ENCODE measurements at regions not wholly inside any gene's neighbourhood (a gene's known extent, or its start where the extent isn't known, plus 50 kb on each side); places are given as distances from the start of the nearest gene placed in this dataset.

GRCh38 chr6:169324656-169325459 is 71.2 kb upstream of the THBS2 start:
- Histone ChIP-seq H3K27me3 (no peaks in the 10 kb centered on the region), H3K36me3 (no peaks in the 10 kb centered on the region), H3K4me3 (no peak overlapping the region), H3K9me3 (0 out of 2 replicates have a peak, but pooled peaks cover 6% of the 10 kb centered on the region)
- no peak for DNase-seq

GRCh38 chr6:169324086-169324485 is 70.4 kb upstream of the THBS2 start:
- no peak for DNase-seq

DNA sequence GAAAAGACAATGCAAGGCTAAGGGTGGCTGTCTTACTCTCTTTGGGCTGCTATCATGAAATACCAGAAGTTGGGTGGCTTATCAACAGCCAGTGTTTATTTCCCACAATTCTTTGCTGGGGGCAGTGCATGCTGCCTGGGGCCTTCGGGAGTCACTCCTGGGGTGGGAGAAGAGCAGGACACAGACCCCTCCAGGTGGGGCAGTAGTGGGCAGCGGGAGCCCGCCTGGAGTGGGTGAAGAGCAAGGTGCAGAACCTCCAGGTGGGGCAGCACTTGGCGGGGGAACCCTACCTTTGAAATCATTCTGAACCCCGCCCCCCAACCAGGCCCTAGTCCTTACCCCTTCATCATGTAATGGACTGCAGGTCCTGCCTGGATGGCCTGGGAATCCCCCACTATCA is 69.6 kb upstream of the THBS2 start:
- no peaks in the 10 kb centered on the region for H3K27me3 ChIP-seq
- H3K4me3 ChIP-seq: no peak overlapping the region
- H3K9me3 ChIP-seq: 0 out of 2 replicates have a peak, but pooled peaks cover 6% of the 10 kb centered on the region
- H3K36me3 ChIP-seq: no peaks in the 10 kb centered on the region
- DNase-seq: no peak

More at GRCh38 chr6:169324086-169324485, 70.4 kb upstream of the THBS2 start:
- Histone ChIP-seq H3K27me3 (no peaks in the 10 kb centered on the region), H3K9me3 (0 out of 2 replicates have a peak, but pooled peaks cover 6% of the 10 kb centered on the region), H3K36me3 (no peaks in the 10 kb centered on the region), H3K4me3 (no peak overlapping the region)

- no peaks in the 10 kb centered on the region for H3K36me3 ChIP-seq
- H3K4me3 ChIP-seq: no peak overlapping the region
- no peak for DNase-seq
- H3K27me3 ChIP-seq: no peaks in the 10 kb centered on the region
- H3K9me3 ChIP-seq: 0 out of 2 replicates have a peak, but pooled peaks cover 6% of the 10 kb centered on the region
Observed at GRCh38 chr6:169321546-169321945, 67.9 kb upstream of the THBS2 start.

GRCh38 chr6:169320013-169320412 is 66.4 kb upstream of the THBS2 start:
- Histone ChIP-seq H3K36me3 (no peaks in the 10 kb centered on the region), H3K9me3 (0 out of 2 replicates have a peak, but pooled peaks cover 6% of the 10 kb centered on the region), H3K27me3 (no peaks in the 10 kb centered on the region), H3K4me3 (no peak overlapping the region)
- DNase-seq: no peak

DNA sequence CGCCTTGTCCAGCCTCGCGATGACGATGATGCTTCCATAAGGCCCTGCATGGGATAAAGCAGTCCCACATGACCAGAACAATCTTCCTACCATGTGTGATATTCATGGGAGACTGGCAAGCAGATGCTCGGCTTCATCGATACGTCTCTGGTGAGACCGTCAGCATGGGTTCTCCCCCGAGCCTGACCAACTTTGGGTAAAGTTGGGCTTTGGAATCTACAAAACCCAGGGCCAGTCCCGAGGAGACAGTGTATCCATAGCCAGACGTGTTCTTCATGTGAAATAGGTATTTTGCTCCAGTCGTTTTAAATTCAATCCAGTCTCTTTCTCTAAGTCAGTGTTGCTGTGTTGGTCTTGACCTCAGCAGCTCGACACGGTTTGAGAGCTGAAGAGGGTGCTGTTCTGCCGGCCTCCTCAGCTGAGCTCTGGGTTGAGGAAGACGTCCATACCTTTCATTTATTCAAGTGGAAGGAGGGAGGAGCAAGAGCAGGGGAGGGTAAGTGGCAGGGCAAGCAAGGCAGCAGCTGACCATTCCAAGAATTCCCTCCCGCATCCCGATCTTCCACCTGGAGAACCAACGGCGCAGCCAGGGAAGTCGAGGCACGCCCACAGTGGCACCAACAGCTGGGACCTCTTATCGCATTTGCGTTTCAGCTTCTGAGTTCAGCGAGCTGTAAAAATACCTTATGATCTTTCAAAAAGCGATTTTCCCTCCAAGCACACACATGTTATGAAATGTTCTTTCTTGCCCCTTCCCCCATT is 64.0 kb upstream of the THBS2 start:
- no peaks in the 10 kb centered on the region for H3K9me3 ChIP-seq
- H3K27me3 ChIP-seq: no peaks in the 10 kb centered on the region
- H3K4me3 ChIP-seq: no peak overlapping the region
- DNase-seq: no peak
- H3K36me3 ChIP-seq: no peaks in the 10 kb centered on the region

- Histone ChIP-seq H3K27me3 (no peaks in the 10 kb centered on the region), H3K4me3 (no peak overlapping the region), H3K36me3 (no peaks in the 10 kb centered on the region), H3K9me3 (no peaks in the 10 kb centered on the region)
- DNase-seq: no peak
Observed at GRCh38 chr6:169316651-169317050, 63.0 kb upstream of the THBS2 start.

GRCh38 chr6:169315830-169316614 is 62.4 kb upstream of the THBS2 start:
- Histone ChIP-seq H3K27me3 (no peaks in the 10 kb centered on the region), H3K36me3 (no peaks in the 10 kb centered on the region), H3K4me3 (no peak overlapping the region), H3K9me3 (no peaks in the 10 kb centered on the region)
- DNase-seq: no peak

DNA sequence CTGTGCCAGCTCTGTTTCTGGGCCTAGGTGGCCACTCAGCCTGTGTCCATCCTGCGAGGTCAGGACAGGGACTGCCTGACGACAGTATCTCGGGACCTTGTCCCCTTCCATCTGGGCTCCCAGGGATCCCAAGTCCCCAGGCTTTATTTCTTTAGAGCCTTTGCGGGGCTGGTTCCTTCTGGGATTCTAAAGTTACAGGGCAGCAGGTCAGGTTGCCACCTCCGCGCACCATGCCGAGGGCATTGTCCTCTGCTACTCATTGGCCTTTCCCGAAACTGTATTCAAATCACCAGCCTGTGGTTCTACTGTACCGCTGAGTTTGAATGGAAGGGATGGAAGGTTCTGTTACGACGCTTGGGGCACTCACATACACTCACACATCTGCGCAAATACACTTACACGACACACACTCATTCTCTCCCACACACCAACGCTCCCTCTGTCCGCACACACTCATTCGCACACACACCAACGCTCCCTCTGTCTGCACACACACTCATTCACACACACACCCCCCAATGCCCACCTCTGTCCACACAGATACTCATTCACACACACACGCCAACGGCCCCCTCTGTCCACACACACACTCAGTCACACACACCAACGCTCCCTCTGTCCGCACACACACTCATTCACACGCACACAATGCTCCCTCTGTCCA is 59.8 kb upstream of the THBS2 start:
- no peaks in the 10 kb centered on the region; the same call in 1 of the 2 replicates for H3K9me3 ChIP-seq
- H3K4me3 ChIP-seq: no peak overlapping the region
- H3K36me3 ChIP-seq: no peaks in the 10 kb centered on the region
- no peak for DNase-seq
- no peaks in the 10 kb centered on the region for H3K27me3 ChIP-seq

DNA sequence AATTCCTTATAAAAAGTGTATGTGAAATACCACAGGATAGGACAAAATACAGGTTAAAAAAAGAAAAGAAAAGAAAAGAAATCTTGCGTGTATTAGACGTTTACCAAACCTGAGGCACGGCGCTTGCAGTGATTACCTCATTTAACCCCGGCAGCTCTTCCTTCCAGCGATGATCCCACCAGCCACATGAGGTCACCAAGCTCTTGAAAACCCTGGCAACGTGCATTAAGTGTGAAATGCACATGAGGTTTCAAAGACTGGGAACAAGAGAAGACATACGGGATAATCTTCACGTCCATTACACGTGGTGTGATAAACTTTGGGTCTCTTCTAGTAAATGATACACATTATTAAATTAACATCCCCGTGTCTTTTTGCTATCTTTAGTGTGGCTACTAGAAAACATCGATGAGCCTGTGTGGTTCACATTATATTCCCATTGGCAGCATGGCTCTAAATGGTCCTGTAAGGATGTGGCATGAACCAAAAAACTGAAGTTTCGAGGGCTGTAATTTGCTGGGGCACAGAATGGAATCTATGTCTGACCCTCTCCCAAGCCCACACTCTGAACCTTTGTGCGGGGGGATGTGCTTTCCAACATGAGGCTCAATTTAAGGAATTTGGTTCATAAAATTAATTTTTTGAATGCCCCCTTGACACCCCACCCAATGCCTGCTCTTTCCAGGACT is 59.2 kb upstream of the THBS2 start:
- Histone ChIP-seq H3K9me3 (no peaks in the 10 kb centered on the region; the same call in 1 of the 2 replicates), H3K27me3 (no peaks in the 10 kb centered on the region), H3K4me3 (no peak overlapping the region), H3K36me3 (no peaks in the 10 kb centered on the region)
- no peak for DNase-seq

DNA sequence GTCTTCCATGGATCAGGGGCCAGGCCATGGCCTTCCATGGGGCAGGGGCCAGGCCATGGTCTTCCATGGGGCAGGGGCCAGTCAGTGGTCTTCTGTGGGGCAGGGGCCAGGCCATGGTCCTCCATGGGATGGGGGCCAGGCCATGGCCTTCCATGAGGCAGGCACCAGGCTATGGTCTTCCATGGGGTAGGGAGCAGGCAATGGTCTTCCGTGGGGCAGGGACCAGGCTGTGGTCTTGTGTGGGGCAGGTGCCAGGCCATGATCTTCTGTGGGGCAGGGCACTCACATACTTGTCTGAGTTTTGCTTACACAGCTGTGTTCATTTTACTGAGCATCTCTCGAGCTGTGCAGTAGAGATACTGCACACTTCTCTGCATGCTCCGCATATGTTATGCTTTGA is 57.3 kb upstream of the THBS2 start:
- H3K4me3 ChIP-seq: no peak overlapping the region
- H3K9me3 ChIP-seq: no peaks in the 10 kb centered on the region; the same call in 1 of the 2 replicates
- H3K36me3 ChIP-seq: no peaks in the 10 kb centered on the region
- no peak for DNase-seq
- no peaks in the 10 kb centered on the region for H3K27me3 ChIP-seq
